ENCODE measurements at regions not wholly inside any gene's neighbourhood (a gene's known extent, or its start where the extent isn't known, plus 50 kb on each side); places are given as distances from the start of the nearest gene placed in this dataset.

- Histone ChIP-seq H3K4me3 (no peak overlapping the region), H3K27me3 (ENCODE audit: control insufficient read depth in 3 of 3, insufficient read depth in 3 of 3, low read length in 2 of 3) (no peaks in the 10 kb centered on the region), H3K4me1 (ENCODE audit: control insufficient read depth in 5 of 5, insufficient read depth in 5 of 5, low read length in 5 of 5) (no peaks in the 10 kb centered on the region), H3K27ac (ENCODE audit: low read depth in 1 of 2, low read length in 1 of 2) (no peak overlapping the region), H3K9me3 (ENCODE audit: control insufficient read depth in 4 of 4, insufficient read depth in 3 of 4, low read length in 3 of 4) (peaks cover 0 to 8% (median 0%) of the 10 kb centered on the region in 4 donors), H3K36me3 (ENCODE audit: control insufficient read depth in 4 of 4, insufficient read depth in 4 of 4, low read length in 4 of 4) (no peaks in the 10 kb centered on the region), H3K9ac (ENCODE audit: insufficient read depth in 1 of 2, low read length in 2 of 2) (no peak overlapping the region)
- DNase-seq: no peak
- no peak for TF ChIP-seq CTCF (IDR thresholded peaks at IDR 0.05; ENCODE audit: control extremely low read depth, extremely low read depth)
- WGBS, 2 donors: 81 to 92% methylated on average over 4 of the region's 4 CpGs
- no peak for ATAC-seq (ENCODE audit: insufficient read depth, low FRiP score)
Observed at GRCh38 chr1:214715126-214715525, 112.1 kb downstream of the CENPF start.

GRCh38 chr1:214717351-214717750 lies 114.4 kb downstream of the CENPF start:
- H3K27me3 ChIP-seq (ENCODE audit: control insufficient read depth in 3 of 3, insufficient read depth in 3 of 3, low read length in 2 of 3): no peaks in the 10 kb centered on the region
- DNase-seq (no peak), ATAC-seq (ENCODE audit: insufficient read depth, low FRiP score) (no peak)
- 89 to 93% methylated on average over 7 of the region's 7 CpGs for WGBS, 2 donors
- H3K36me3 ChIP-seq (ENCODE audit: control insufficient read depth in 4 of 4, insufficient read depth in 4 of 4, low read length in 4 of 4): no peaks in the 10 kb centered on the region
- no peak for TF ChIP-seq CTCF (IDR thresholded peaks at IDR 0.05; ENCODE audit: control extremely low read depth, extremely low read depth)
- no peak overlapping the region for H3K27ac ChIP-seq (ENCODE audit: low read depth in 1 of 2, low read length in 1 of 2)
- H3K9ac ChIP-seq (ENCODE audit: insufficient read depth in 1 of 2, low read length in 2 of 2): no peak overlapping the region
- H3K9me3 ChIP-seq (ENCODE audit: control insufficient read depth in 4 of 4, insufficient read depth in 3 of 4, low read length in 3 of 4): peaks cover 0 to 5% (median 0%) of the 10 kb centered on the region in 4 donors
- H3K4me3 ChIP-seq: no peak overlapping the region
- H3K4me1 ChIP-seq (ENCODE audit: control insufficient read depth in 5 of 5, insufficient read depth in 5 of 5, low read length in 5 of 5): no peaks in the 10 kb centered on the region

- Histone ChIP-seq H3K9ac (ENCODE audit: insufficient read depth in 1 of 2, low read length in 2 of 2) (no peak overlapping the region), H3K4me3 (no peak overlapping the region), H3K36me3 (ENCODE audit: control insufficient read depth in 4 of 4, insufficient read depth in 4 of 4, low read length in 4 of 4) (no peaks in the 10 kb centered on the region), H3K9me3 (ENCODE audit: control insufficient read depth in 4 of 4, insufficient read depth in 3 of 4, low read length in 3 of 4) (peaks cover 0 to 5% (median 0%) of the 10 kb centered on the region in 4 donors), H3K27ac (ENCODE audit: low read depth in 1 of 2, low read length in 1 of 2) (no peak overlapping the region), H3K27me3 (ENCODE audit: control insufficient read depth in 3 of 3, insufficient read depth in 3 of 3, low read length in 2 of 3) (no peaks in the 10 kb centered on the region), H3K4me1 (ENCODE audit: control insufficient read depth in 5 of 5, insufficient read depth in 5 of 5, low read length in 5 of 5) (no peaks in the 10 kb centered on the region)
- TF ChIP-seq CTCF (IDR thresholded peaks at IDR 0.05; ENCODE audit: control extremely low read depth, extremely low read depth): no peak
- DNase-seq: no peak
- no peak for ATAC-seq (ENCODE audit: insufficient read depth, low FRiP score)
Observed at GRCh38 chr1:214718724-214719123, 115.7 kb downstream of the CENPF start.

- Histone ChIP-seq H3K9me3 (ENCODE audit: control insufficient read depth in 4 of 4, insufficient read depth in 3 of 4, low read length in 3 of 4) (peaks cover 0 to 5% (median 0%) of the 10 kb centered on the region in 4 donors), H3K27me3 (ENCODE audit: control insufficient read depth in 3 of 3, insufficient read depth in 3 of 3, low read length in 2 of 3) (no peaks in the 10 kb centered on the region), H3K9ac (ENCODE audit: insufficient read depth in 1 of 2, low read length in 2 of 2) (no peak overlapping the region), H3K27ac (ENCODE audit: low read depth in 1 of 2, low read length in 1 of 2) (no peak overlapping the region), H3K36me3 (ENCODE audit: control insufficient read depth in 4 of 4, insufficient read depth in 4 of 4, low read length in 4 of 4) (no peaks in the 10 kb centered on the region), H3K4me3 (no peak overlapping the region), H3K4me1 (ENCODE audit: control insufficient read depth in 5 of 5, insufficient read depth in 5 of 5, low read length in 5 of 5) (no peaks in the 10 kb centered on the region)
- no peak for DNase-seq
- ATAC-seq (ENCODE audit: insufficient read depth, low FRiP score): no peak
- WGBS, 2 donors: 76 to 89% methylated on average over 4 of the region's 4 CpGs
- TF ChIP-seq CTCF (IDR thresholded peaks at IDR 0.05; ENCODE audit: control extremely low read depth, extremely low read depth): no peak
Observed at GRCh38 chr1:214719207-214719606, 116.2 kb downstream of the CENPF start.
